Activated CD4-positive, alpha-beta T cell treated with anti-CD3 and anti-CD28 coated beads, Interleukin-10, Interleukin-2, amounts not matched to agents 100 ng/mL and 50 ng/mL, durations not matched to agents 16 hours and 8 hours (primary cell): ENCODE measurements at regions not wholly inside any gene's neighbourhood (a gene's known extent, or its start where the extent isn't known, plus 50 kb on each side); places are given as distances from the start of the nearest gene placed in this dataset.

Experiments
- DNase-seq: peaks from one replicate; pipeline ENCODE4 v3.0.0-alpha.2; 2020

- DNase-seq = no peak
Observed at GRCh38 chr21:16794950-16795349, 717.9 kb upstream of the CXADR start.

DNA sequence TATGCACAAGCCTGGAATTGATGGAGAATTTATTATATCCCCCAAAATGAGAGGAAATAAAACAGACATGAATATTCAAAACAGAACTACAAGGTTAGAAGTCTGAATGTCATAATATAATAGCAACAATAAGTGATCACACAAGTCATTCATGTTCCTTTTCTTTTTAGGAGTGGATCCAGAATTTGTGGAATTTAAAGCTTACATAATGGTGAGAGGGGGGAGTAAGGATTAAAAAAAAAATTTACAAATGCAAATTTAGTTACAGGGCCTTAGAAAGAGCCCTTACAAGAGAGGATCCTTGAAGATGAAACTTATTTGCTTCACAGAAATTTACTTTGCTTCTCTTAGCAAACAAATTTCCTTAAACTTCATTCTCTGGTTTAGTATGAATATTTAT, 716.1 kb upstream of the CXADR start:
- DNase-seq = no peak

GRCh38 chr21:16797540-16797939, 715.3 kb upstream of the CXADR start:
- DNase-seq = no peak

- DNase-seq = no peak
Observed at GRCh38 chr21:16797966-16798365, 714.9 kb upstream of the CXADR start.

DNA sequence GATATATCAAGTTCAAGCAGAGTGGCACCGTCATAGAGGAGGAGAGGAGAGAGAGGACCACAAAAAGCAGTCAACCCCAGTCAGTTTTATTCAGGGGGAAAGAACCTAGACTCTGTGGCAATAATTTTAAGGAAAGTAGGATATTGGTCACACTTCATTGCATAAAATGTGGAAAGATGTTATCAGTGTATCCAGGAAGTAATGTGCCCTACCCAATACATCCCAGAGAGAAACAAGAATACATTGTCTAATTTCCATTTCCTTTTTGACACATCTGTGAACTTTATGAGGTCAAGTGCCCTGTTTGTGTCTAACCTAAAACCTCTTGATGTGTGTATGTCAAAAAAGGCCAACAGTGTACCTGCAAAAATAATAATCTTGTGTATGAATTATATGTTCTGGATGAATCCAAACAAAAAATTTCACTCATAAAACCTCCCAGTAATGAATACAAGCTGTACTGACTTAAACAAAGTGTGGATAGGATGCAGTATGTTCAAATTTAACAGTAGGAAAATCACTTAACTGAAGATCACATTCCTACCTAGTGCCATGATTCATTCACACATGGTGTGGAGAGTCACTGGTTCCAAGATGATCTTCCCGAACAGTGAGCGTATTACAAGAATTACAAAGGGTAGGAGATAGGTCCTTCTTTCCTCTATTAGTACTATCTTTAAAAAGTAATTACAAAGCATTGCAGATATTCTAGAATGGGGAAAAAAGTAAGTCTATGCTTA, 712.1 kb upstream of the CXADR start:
- no peak for DNase-seq

GRCh38 chr21:16811011-16811410, 701.8 kb upstream of the CXADR start:
- no peak for DNase-seq

GRCh38 chr21:16811970-16812369, 700.9 kb upstream of the CXADR start:
- DNase-seq = no peak

DNA sequence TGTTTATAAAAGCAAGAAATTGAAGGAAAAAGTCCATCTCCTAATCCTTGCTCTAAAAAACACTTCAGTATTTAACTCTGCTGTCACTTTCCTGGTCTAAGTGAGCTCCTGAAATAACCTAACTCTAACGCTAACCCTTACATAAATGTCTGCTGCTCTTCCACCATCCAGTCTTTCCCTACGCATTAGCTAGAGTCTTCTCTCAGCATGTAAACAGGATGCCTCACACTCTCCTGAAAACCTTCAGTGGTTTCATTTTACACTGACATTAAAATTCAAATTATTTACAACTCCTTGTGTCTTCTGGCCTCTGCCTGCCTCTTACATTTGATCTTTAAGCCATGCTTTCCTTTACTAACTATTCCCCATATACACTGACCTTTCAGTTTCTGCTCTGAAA, 697.6 kb upstream of the CXADR start:
- no peak for DNase-seq

DNA sequence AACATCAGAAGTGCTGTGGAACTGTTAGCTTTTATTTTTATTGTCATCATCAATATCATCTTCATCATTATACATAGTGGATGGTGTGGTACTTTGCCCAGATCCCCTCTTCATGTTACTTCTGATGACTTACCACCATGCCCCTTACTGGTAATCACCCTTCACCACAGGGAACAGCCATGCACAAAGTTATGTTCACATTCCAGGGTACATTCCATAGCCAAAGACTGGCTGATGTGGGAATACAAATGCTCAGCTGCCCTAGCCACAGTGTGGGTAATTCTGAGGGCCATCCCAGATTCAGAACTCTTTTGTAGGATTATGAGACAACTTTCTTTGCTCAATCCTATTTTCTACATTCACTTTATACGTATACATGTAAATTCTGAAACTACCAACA, 691.3 kb upstream of the CXADR start:
- no peak for DNase-seq

GRCh38 chr21:16829532-16829931, 683.3 kb upstream of the CXADR start:
- no peak for DNase-seq

DNA sequence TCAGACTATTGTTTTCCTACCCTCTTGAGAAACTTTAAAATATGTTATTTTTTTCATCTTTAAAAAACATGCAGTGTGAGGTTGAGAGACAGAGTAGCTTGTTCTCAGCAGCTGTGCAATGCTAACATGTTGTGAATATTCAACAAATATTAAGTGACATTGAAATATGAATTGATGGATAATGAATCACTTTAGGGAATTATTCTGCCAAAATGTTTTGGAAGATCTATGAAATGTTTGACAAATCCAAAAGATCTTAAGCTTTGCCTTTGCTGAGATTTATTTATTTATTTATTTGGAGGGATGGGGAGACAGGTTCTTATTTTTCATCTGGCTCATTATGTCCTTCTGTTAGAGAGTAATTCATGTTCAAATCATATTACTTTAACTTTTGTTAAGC, 680.1 kb upstream of the CXADR start:
- no peak for DNase-seq

- DNase-seq = no peak
Observed at GRCh38 chr21:16834791-16835190, 678.1 kb upstream of the CXADR start.

- DNase-seq = no peak
Observed at GRCh38 chr21:16837321-16837720, 675.5 kb upstream of the CXADR start.

GRCh38 chr21:16837721-16838120, 675.1 kb upstream of the CXADR start:
- no peak for DNase-seq

DNA sequence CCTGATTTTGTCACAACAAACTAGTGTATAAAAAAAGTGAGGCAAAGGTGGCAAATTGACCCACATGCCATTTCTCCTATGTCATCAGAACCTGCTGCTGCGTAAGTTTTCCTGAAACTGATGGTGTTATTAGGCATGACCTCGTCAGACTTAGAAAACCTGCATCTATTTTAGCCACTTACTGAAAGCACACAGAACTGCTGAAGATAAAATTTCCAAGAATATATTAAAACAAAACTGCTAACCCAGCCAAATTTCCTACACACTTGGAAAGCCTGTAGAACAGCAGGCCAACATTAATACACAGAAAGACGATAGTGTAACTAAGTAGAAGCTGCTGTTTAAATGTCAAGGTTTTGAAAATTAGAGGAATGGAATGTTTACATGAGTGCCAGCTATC, 674.5 kb upstream of the CXADR start:
- no peak for DNase-seq

DNA sequence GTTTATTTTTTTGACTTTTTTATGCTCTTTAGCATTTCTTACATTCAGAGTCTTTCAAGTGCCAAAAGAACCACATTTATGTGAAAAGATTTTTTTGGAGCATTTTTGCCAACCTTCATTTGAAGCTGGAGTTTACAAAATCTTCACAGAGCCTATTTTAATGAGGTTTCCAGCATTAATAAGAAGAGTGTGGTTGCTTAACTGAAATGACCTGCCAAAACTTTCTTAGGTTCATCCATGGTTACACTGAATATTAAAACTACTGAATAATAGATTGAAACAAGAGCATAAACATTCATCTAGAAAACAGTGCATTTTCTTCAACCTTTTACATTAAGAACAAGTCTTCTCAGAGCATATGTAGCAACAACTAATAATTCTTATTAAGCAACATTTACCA, 672.3 kb upstream of the CXADR start:
- DNase-seq = no peak

GRCh38 chr21:16841975-16842695, 670.7 kb upstream of the CXADR start:
- no peak for DNase-seq

DNA sequence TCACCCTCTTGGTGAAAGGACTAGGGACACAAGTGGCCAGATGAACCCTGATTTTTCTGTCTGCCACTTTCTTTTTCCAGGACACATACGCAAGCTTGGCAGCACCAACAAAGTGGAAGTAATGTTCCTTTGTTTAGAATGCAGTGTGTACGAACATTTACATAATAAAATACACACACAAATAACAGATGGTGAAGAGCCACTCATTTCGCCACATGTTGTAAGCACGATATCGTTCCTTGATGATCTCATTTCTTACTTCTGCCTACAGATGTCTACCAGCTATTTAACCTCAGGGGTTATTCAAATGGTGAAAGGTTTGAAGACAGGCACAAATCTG, 670.2 kb upstream of the CXADR start:
- DNase-seq = no peak

GRCh38 chr21:16847211-16847610, 665.6 kb upstream of the CXADR start:
- DNase-seq = no peak

DNA sequence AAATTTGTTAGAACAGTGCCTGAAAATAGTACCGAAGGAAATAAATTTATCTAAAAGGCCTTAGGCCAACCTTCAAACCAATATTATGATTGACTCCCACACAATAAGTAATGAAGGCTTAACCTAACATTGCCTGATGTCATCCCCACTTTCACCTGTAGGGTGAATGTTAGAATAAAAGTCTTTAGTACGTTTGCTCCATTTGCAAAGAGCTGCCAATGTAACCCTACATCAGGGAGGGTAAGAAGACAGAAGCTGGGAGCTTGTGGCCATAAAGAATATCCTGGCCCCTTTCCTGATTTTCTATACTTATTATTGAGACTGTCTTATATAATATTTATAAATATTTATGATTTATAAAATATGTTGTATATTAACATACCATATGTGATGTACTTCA, 661.8 kb upstream of the CXADR start:
- DNase-seq = no peak

DNA sequence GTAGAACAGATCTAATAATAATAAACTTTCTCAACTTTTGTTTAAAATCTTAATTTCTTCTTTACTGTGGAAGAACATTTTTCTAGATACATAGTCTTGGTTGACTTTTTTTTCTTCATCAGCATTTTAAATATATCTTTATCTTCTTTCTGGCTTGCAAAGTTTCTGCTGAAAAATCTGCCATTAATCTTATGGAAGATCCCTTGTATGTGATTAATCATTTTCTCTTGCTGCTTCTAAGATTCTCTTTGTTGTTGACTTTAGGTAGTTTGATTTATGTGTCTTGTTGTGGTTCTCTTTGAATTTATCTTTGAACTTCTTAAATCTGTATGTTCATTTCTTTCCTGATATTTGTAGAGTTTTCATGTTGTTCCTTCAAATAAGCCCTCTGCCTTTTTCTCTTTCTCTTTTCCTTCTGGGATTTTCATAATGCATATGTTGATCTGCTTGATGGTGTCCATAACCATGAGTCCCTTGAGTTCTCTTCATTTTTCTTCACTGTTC, 657.6 kb upstream of the CXADR start:
- DNase-seq = no peak

DNA sequence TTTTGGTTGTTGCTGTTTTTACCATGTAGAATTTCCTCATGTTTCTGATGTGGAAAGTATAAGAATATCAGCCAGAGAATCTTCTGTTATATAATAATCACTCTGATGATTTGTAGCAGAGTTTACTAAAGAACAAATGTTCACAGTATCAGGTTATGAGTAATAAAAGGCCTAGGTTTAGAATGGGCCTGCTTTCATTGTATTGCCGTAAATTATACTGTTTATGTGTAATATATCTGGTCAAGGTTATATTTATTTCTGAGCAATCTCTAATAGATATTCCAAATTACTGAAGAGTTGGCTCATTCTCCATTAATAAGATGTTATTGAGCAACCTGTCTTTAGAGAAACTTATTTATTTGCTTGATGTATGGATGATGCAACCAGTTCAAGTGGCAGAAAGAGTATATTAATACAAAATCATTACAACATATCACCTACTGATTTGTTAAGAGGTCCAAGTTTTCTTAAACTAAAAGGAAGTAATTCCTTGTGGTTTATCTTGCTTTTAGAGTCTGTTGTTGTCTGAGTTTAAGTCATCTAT, 649.4 kb upstream of the CXADR start:
- no peak for DNase-seq

GRCh38 chr21:16863908-16864307, 648.9 kb upstream of the CXADR start:
- DNase-seq = no peak

- no peak for DNase-seq
Observed at GRCh38 chr21:16865632-16866031, 647.2 kb upstream of the CXADR start.
